GM19328 (cell line): ENCODE measurements at regions not wholly inside any gene's neighbourhood (a gene's known extent, or its start where the extent isn't known, plus 50 kb on each side); places are given as distances from the start of the nearest gene placed in this dataset.
"Not testable (repeated sequence)": the region's sequence is repeated elsewhere in the genome, so short reads cannot be mapped to it uniquely, and the experiment has no call there.

Experiments
- ATAC-seq: cut with Tn5 transposase; IDR thresholded peaks from one replicate; pipeline ENCODE4 v1.9.1; 2021; ENCODE audit warnings: mild to moderate bottlenecking, moderate library complexity; ENCODE audit not compliant: unreplicated experiment

GRCh38 chr9:89853161-89853560 lies 248.3 kb downstream of the GADD45G start:
- ATAC-seq = no peak

GRCh38 chr9:89853931-89854330 lies 249.1 kb downstream of the GADD45G start:
- no peak for ATAC-seq

- no peak for ATAC-seq
Measured at GRCh38 chr9:89854715-89855475, 250.1 kb downstream of the GADD45G start.

GRCh38 chr9:89856296-89856695 lies 251.5 kb downstream of the GADD45G start:
- not testable (repeated sequence) for ATAC-seq

- not testable (repeated sequence) for ATAC-seq
Measured at GRCh38 chr9:89856950-89857349, 252.1 kb downstream of the GADD45G start.

- ATAC-seq = not testable (repeated sequence)
Measured at GRCh38 chr9:89859842-89860241, 255.0 kb downstream of the GADD45G start.

GRCh38 chr9:89861371-89861770 lies 256.6 kb downstream of the GADD45G start:
- not testable (repeated sequence) for ATAC-seq

- no peak for ATAC-seq
Measured at GRCh38 chr9:89862316-89862715, 257.5 kb downstream of the GADD45G start.

- no peak for ATAC-seq
Measured at GRCh38 chr9:89863141-89863540, 258.3 kb downstream of the GADD45G start.

- no peak for ATAC-seq
Measured at GRCh38 chr9:89863837-89864236, 259.0 kb downstream of the GADD45G start.

GRCh38 chr9:89864257-89864656 lies 259.4 kb downstream of the GADD45G start:
- no peak for ATAC-seq

- ATAC-seq = no peak
Measured at GRCh38 chr9:89864731-89865130, 259.9 kb downstream of the GADD45G start.

- no peak for ATAC-seq
Measured at GRCh38 chr9:89865357-89865756, 260.5 kb downstream of the GADD45G start.

- ATAC-seq = no peak
Measured at GRCh38 chr9:89865981-89866380, 261.2 kb downstream of the GADD45G start.

GRCh38 chr9:89866701-89867100 lies 261.9 kb downstream of the GADD45G start:
- ATAC-seq = no peak

- ATAC-seq = no peak
Measured at GRCh38 chr9:89868100-89868499, 263.3 kb downstream of the GADD45G start.

- no peak for ATAC-seq
Measured at GRCh38 chr9:89869793-89870580, 265.2 kb downstream of the GADD45G start.

GRCh38 chr9:89871871-89872331 lies 267.1 kb downstream of the GADD45G start:
- no peak for ATAC-seq

- ATAC-seq = no peak
Measured at GRCh38 chr9:89872426-89872912, 267.7 kb downstream of the GADD45G start.

GRCh38 chr9:89872913-89873707 lies 268.3 kb downstream of the GADD45G start:
- no peak for ATAC-seq

- no peak for ATAC-seq
Measured at GRCh38 chr9:89873801-89874200, 269.0 kb downstream of the GADD45G start.
